Astrocyte (in vitro differentiated cells and primary cell): ENCODE measurements at regions not wholly inside any gene's neighbourhood (a gene's known extent, or its start where the extent isn't known, plus 50 kb on each side); places are given as distances from the start of the nearest gene placed in this dataset.

Experiments used
- EZH2 ChIP-seq: IDR thresholded peaks from 2 replicates; pipeline ENCODE4 v1.6.1; 2012; ENCODE audit warnings: mild to moderate bottlenecking, low read length, inconsistent platforms; ENCODE audit not compliant: insufficient read depth
- TF ChIP-seq, protein P1 (sequence below): IDR thresholded peaks from 2 replicates; pipeline ENCODE4 v1.5.1; 2011; ENCODE audit warnings: low read depth, mild to moderate bottlenecking, inconsistent platforms, low read length, moderate library complexity; ENCODE audit not compliant: insufficient read depth

DNA sequence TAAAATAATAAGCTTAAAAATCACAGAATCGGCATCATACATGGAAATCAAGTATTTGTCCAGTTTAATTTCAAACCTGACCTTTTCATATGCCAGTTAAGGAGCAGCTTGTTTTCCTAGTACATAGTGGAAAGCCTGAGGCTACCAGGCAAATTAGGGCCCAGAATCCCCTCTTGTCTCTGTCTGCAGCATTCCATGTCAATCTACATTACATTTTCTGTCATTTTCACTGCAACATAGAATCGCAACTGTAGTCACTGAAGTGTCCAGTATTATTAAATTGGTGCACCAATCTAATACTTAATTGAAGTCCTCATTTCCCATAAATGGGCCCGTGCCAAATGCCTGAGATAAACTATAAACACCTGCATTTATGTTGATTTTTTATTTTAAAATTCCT is 1352.2 kb upstream of the ACO1 start:
- no peak for TF ChIP-seq EZH2
- TF ChIP-seq, protein P1, sequence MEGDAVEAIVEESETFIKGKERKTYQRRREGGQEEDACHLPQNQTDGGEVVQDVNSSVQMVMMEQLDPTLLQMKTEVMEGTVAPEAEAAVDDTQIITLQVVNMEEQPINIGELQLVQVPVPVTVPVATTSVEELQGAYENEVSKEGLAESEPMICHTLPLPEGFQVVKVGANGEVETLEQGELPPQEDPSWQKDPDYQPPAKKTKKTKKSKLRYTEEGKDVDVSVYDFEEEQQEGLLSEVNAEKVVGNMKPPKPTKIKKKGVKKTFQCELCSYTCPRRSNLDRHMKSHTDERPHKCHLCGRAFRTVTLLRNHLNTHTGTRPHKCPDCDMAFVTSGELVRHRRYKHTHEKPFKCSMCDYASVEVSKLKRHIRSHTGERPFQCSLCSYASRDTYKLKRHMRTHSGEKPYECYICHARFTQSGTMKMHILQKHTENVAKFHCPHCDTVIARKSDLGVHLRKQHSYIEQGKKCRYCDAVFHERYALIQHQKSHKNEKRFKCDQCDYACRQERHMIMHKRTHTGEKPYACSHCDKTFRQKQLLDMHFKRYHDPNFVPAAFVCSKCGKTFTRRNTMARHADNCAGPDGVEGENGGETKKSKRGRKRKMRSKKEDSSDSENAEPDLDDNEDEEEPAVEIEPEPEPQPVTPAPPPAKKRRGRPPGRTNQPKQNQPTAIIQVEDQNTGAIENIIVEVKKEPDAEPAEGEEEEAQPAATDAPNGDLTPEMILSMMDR, result no peak
